22Rv1 (cell line): ENCODE measurements at regions not wholly inside any gene's neighbourhood (a gene's known extent, or its start where the extent isn't known, plus 50 kb on each side); places are given as distances from the start of the nearest gene placed in this dataset.

Experiments
- ZFX ChIP-seq: fragments of 450-650 bp; IDR thresholded peaks from 2 replicates; pipeline ENCODE4 v1.6.1; 2017; ENCODE audit warnings: antibody characterized with exemption, borderline replicate concordance
- TF ChIP-seq, protein P1 (sequence below): fragments of 450-650 bp; IDR thresholded peaks from 2 replicates; pipeline ENCODE4 v1.5.1; 2017; ENCODE audit warnings: mild to moderate bottlenecking

DNA sequence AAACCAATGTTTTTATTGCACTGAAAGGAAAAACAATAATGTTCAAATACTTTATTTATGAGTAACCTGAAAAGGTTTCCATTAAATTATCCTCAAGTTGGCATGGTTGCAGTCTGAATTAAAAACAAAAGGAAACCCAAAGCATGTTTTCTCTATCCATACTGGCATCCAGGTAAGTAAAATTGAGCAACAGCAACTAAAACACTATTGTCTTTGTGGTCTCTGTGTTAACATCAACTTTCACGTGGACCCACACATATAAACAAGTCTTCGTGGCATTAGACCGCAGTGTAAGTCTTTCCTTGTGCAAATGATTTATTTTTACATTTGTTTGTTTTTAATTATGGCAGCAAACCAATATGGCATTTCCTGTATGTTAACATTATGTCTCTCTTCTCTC, 757.6 kb downstream of the SEMA5A start:
- TF ChIP-seq, protein P1, sequence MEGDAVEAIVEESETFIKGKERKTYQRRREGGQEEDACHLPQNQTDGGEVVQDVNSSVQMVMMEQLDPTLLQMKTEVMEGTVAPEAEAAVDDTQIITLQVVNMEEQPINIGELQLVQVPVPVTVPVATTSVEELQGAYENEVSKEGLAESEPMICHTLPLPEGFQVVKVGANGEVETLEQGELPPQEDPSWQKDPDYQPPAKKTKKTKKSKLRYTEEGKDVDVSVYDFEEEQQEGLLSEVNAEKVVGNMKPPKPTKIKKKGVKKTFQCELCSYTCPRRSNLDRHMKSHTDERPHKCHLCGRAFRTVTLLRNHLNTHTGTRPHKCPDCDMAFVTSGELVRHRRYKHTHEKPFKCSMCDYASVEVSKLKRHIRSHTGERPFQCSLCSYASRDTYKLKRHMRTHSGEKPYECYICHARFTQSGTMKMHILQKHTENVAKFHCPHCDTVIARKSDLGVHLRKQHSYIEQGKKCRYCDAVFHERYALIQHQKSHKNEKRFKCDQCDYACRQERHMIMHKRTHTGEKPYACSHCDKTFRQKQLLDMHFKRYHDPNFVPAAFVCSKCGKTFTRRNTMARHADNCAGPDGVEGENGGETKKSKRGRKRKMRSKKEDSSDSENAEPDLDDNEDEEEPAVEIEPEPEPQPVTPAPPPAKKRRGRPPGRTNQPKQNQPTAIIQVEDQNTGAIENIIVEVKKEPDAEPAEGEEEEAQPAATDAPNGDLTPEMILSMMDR = no peak
- TF ChIP-seq ZFX = no peak
